ENCODE measurements at regions not wholly inside any gene's neighbourhood (a gene's known extent, or its start where the extent isn't known, plus 50 kb on each side); places are given as distances from the start of the nearest gene placed in this dataset.

GRCh38 chr4:114335339-114335738, 263.3 kb upstream of the UGT8 start:
- TF ChIP-seq CTCF (IDR thresholded peaks at IDR 0.05) = no peak
- no peaks in the 10 kb centered on the region for H3K36me3 ChIP-seq (ENCODE audit: insufficient read depth, low read length)
- no peak overlapping the region for H3K27ac Mint-ChIP-seq
- no peak overlapping the region for H3K4me3 Mint-ChIP-seq
- no peaks in the 10 kb centered on the region for H3K36me3 Mint-ChIP-seq (ENCODE audit: low read depth)
- ATAC-seq (ENCODE audit: poor library complexity) (no peak), DNase-seq (no peak)
- H3K4me1 ChIP-seq (ENCODE audit: insufficient read depth, low read length) = no peaks in the 10 kb centered on the region
- no peaks in the 10 kb centered on the region for H3K4me1 Mint-ChIP-seq (ENCODE audit: low read depth)
- POLR2A ChIA-PET = no interaction called here
- no peaks in the 10 kb centered on the region for H3K27me3 ChIP-seq (ENCODE audit: control insufficient read depth in 1 of 2, insufficient read depth in 2 of 2, low read length in 2 of 2)
- CTCF ChIA-PET = no interaction called here
- intact Hi-C loops (cut with DNase I, micrococcal nuclease) = no loop called here
- H3K9me3 Mint-ChIP-seq = peaks cover 2% of the 10 kb centered on the region
- H3K27me3 Mint-ChIP-seq = no peaks in the 10 kb centered on the region
- H3K9me3 ChIP-seq (ENCODE audit: control insufficient read depth in 1 of 2, insufficient read depth in 1 of 2, low read length in 2 of 2) = no peaks in the 10 kb centered on the region
- no peak overlapping the region for H3K4me3 ChIP-seq (ENCODE audit: low read length)
- H3K27ac ChIP-seq (ENCODE audit: low read depth in 1 of 2, low read length in 2 of 2) = no peak overlapping the region

- Mint-ChIP-seq H3K4me3 (no peak overlapping the region), H3K36me3 (ENCODE audit: low read depth) (no peaks in the 10 kb centered on the region), H3K27ac (no peak overlapping the region), H3K9me3 (peaks cover 2% of the 10 kb centered on the region), H3K27me3 (peaks cover 7% of the 10 kb centered on the region), H3K4me1 (ENCODE audit: low read depth) (no peaks in the 10 kb centered on the region)
- Histone ChIP-seq H3K27ac (ENCODE audit: low read depth in 1 of 2, low read length in 2 of 2) (no peak overlapping the region), H3K4me1 (ENCODE audit: insufficient read depth, low read length) (no peaks in the 10 kb centered on the region), H3K36me3 (ENCODE audit: insufficient read depth, low read length) (no peaks in the 10 kb centered on the region), H3K4me3 (ENCODE audit: low read length) (no peak overlapping the region), H3K9me3 (ENCODE audit: control insufficient read depth in 1 of 2, insufficient read depth in 1 of 2, low read length in 2 of 2) (no peaks in the 10 kb centered on the region), H3K27me3 (ENCODE audit: control insufficient read depth in 1 of 2, insufficient read depth in 2 of 2, low read length in 2 of 2) (no peaks in the 10 kb centered on the region)
- ATAC-seq (ENCODE audit: poor library complexity) (no peak), DNase-seq (no peak)
- ChIA-PET POLR2A (no interaction called here), CTCF (no interaction called here)
- no peak for TF ChIP-seq CTCF (IDR thresholded peaks at IDR 0.05)
- intact Hi-C loops (cut with DNase I, micrococcal nuclease) = no loop called here
These were observed 255.6 kb upstream of the UGT8 start for GRCh38 chr4:114343015-114343414.

GRCh38 chr4:114349543-114350175, 248.9 kb upstream of the UGT8 start:
- Mint-ChIP-seq H3K9me3 (no peaks in the 10 kb centered on the region), H3K27me3 (peaks cover 4% of the 10 kb centered on the region), H3K4me1 (ENCODE audit: low read depth) (no peaks in the 10 kb centered on the region), H3K36me3 (ENCODE audit: low read depth) (no peaks in the 10 kb centered on the region), H3K4me3 (no peak overlapping the region), H3K27ac (no peak overlapping the region)
- no peak for ATAC-seq (ENCODE audit: poor library complexity)
- H3K9me3 ChIP-seq (ENCODE audit: control insufficient read depth in 1 of 2, insufficient read depth in 1 of 2, low read length in 2 of 2) = no peaks in the 10 kb centered on the region
- ChIA-PET CTCF (no interaction called here), POLR2A (no interaction called here)
- no peak overlapping the region for H3K27ac ChIP-seq (ENCODE audit: low read depth in 1 of 2, low read length in 2 of 2)
- no peak for DNase-seq
- no peak for TF ChIP-seq CTCF (IDR thresholded peaks at IDR 0.05)
- H3K36me3 ChIP-seq (ENCODE audit: insufficient read depth, low read length) = no peaks in the 10 kb centered on the region
- H3K4me1 ChIP-seq (ENCODE audit: insufficient read depth, low read length) = no peaks in the 10 kb centered on the region
- intact Hi-C loops (cut with DNase I, micrococcal nuclease) = no loop called here
- H3K27me3 ChIP-seq (ENCODE audit: control insufficient read depth in 1 of 2, insufficient read depth in 2 of 2, low read length in 2 of 2) = no peaks in the 10 kb centered on the region
- no peak overlapping the region for H3K4me3 ChIP-seq (ENCODE audit: low read length)
